HCT116 (cell line): ENCODE measurements at regions not wholly inside any gene's neighbourhood (a gene's known extent, or its start where the extent isn't known, plus 50 kb on each side); places are given as distances from the start of the nearest gene placed in this dataset.

Experiments used
- ATAC-seq: fragments of 200-7000 bp; cut with Tn5 transposase; 2 replicates; pipeline ENCODE4 v1.9.1; 2020; ENCODE audit warnings: mild to moderate bottlenecking, moderate library complexity
- BruUV-seq: library from RNA; stranded (reverse); fragments of 400-500 nt; replicated peaks from 2 replicates; lab custom pipeline; 2021; lab: Mats Ljungman, UMichigan
- CTCF ChIA-PET: fragments of 300-600 bp; sonication (Branson Sonifier 250); formaldehyde crosslinking; loops from one replicate; lab custom pipeline; 2021; ENCODE audit warnings: antibody characterized with exemption; lab: Charles Lee
- POLR2A ChIA-PET: fragments of 300-600, 350-600 bp; sonication (Branson Sonifier 250); formaldehyde crosslinking; loops from one replicate; lab custom pipeline; 2021; ENCODE audit warnings: antibody characterized with exemption; lab: Charles Lee
- RAD21 ChIA-PET, 2 experiments: fragments of 300-600 bp; sonication (Branson Sonifier 250); formaldehyde crosslinking; loops; one replicate each; lab custom pipeline; 2023; ENCODE audit warnings: low total read pairs in 2 of 2; ENCODE audit not compliant: uncharacterized antibody in 2 of 2, unreplicated experiment in 2 of 2, low non-redundant PET in 1 of 2; lab: Charles Lee
- DNase-seq: peaks from one replicate; pipeline ENCODE4 v3.0.0-alpha.2; 2010; ENCODE audit warnings: low read depth, low spot score
- H2AFZ ChIP-seq: fragments of 200-600 bp; shearing (Covaris generic), sonication (generic); 2 replicates; pipeline ENCODE4 v1.6.1; 2017; ENCODE audit warnings: low read depth, mixed run types, mixed read lengths, antibody characterized with exemption, low read length; ENCODE audit not compliant: poor library complexity, severe bottlenecking
- H3K27ac ChIP-seq: 2 replicates; pipeline ENCODE4 v1.5.1; 2012; ENCODE audit warnings: low read depth, low read length
- H3K27me3 ChIP-seq: fragments of 200-600 bp; sonication (generic); 2 replicates; pipeline ENCODE4 v1.6.1; 2016; ENCODE audit warnings: mixed run types, low read length, mixed read lengths; ENCODE audit not compliant: insufficient read depth
- H3K36me3 ChIP-seq, 2 experiments: fragments of 200-500 bp in 1 of 2; fragments of 200-600 bp in 1 of 2; sonication (Bioruptor generic) in 1 of 2; sonication (generic) in 1 of 2; 2 replicates each; pipeline versions ENCODE4 v1.5.1 to v1.6.1; 2014 to 2016; ENCODE audit warnings: low read length in 2 of 2, inconsistent platforms in 1 of 2, mixed read lengths in 1 of 2, mixed run types in 1 of 2; ENCODE audit not compliant: insufficient read depth in 2 of 2, control insufficient read depth in 1 of 2
- H3K4me1 ChIP-seq, 2 experiments: fragments of 200-600 bp in 1 of 2; sonication (generic) in 1 of 2; 2 replicates each; pipeline versions ENCODE4 v1.5.1 to v1.6.1; 2012 to 2017; ENCODE audit warnings: low read length in 2 of 2, inconsistent platforms in 1 of 2, mild to moderate bottlenecking in 1 of 2, mixed read lengths in 1 of 2, mixed run types in 1 of 2, moderate library complexity in 1 of 2; ENCODE audit not compliant: insufficient read depth in 2 of 2, control insufficient read depth in 1 of 2
- H3K4me2 ChIP-seq: fragments of 200-600 bp; sonication (generic); 2 replicates; pipeline ENCODE4 v1.6.1; 2017; ENCODE audit warnings: mixed run types, low read length, mixed read lengths
- H3K4me3 ChIP-seq, 2 experiments: fragments of 200-600 bp in 1 of 2; sonication (generic) in 1 of 2; replicated peaks in 1 of 2; 2 replicates each; pipeline ENCODE4 v1.5.1; 2011 to 2016; ENCODE audit warnings: low read length in 2 of 2, control low read depth in 1 of 2, low read depth in 1 of 2, mild to moderate bottlenecking in 1 of 2, mixed read lengths in 1 of 2, mixed run types in 1 of 2
- H3K79me2 ChIP-seq: fragments of 200-600 bp; sonication (generic); 2 replicates; pipeline ENCODE4 v1.6.1; 2017; ENCODE audit warnings: mild to moderate bottlenecking, mixed run types, low read length, moderate library complexity, mixed read lengths; ENCODE audit not compliant: insufficient read depth
- H3K9ac ChIP-seq: fragments of 200-600 bp; sonication (generic); 2 replicates; pipeline ENCODE4 v1.6.1; 2016; ENCODE audit warnings: low read length, mixed read lengths
- H3K9me2 ChIP-seq: fragments of 200-600 bp; sonication (generic), shearing (Covaris generic); 2 replicates; pipeline ENCODE4 v1.6.1; 2017; ENCODE audit warnings: mixed run types, mild to moderate bottlenecking, moderate library complexity; ENCODE audit not compliant: insufficient read depth
- H3K9me3 ChIP-seq, 2 experiments: fragments of 200-500 bp in 1 of 2; fragments of 200-600 bp in 1 of 2; sonication (Bioruptor generic) in 1 of 2; sonication (generic) in 1 of 2; 2 replicates each; pipeline ENCODE4 v1.6.1; 2014 to 2017; ENCODE audit warnings: low read length in 2 of 2, mixed read lengths in 2 of 2, inconsistent platforms in 1 of 2, low read depth in 1 of 2, mild to moderate bottlenecking in 1 of 2, mixed run types in 1 of 2, moderate library complexity in 1 of 2; ENCODE audit not compliant: control insufficient read depth in 1 of 2, insufficient read depth in 1 of 2
- H4K20me1 ChIP-seq: fragments of 200-600 bp; sonication (generic), shearing (Covaris generic); 2 replicates; pipeline ENCODE4 v1.6.1; 2017; ENCODE audit warnings: mixed run types, mild to moderate bottlenecking, moderate library complexity; ENCODE audit not compliant: insufficient read depth
- CBX3 ChIP-seq: IDR thresholded peaks from 2 replicates; pipeline ENCODE4 v1.6.1; 2012; ENCODE audit warnings: low read depth
- CEBPB ChIP-seq: IDR thresholded peaks from 2 replicates; pipeline ENCODE4 v1.6.1; 2012; ENCODE audit warnings: low read depth
- EGR1 ChIP-seq: IDR thresholded peaks from 2 replicates; pipeline ENCODE4 v1.6.1; 2012; ENCODE audit warnings: low read depth
- ELF1 ChIP-seq: IDR thresholded peaks from 2 replicates; pipeline ENCODE4 v1.6.1; 2012; ENCODE audit warnings: low read depth, borderline replicate concordance
- FOSL1 ChIP-seq: IDR thresholded peaks from 2 replicates; pipeline ENCODE4 v1.6.1; 2012; ENCODE audit warnings: low read depth
- POLR2AphosphoS5 ChIP-seq: IDR thresholded peaks from 2 replicates; pipeline ENCODE4 v1.6.1; 2011; ENCODE audit warnings: mild to moderate bottlenecking, low read depth, low read length, moderate library complexity
- SIN3A ChIP-seq: IDR thresholded peaks from 2 replicates; pipeline ENCODE4 v1.6.1; 2012; ENCODE audit warnings: low read depth
- SP1 ChIP-seq: IDR thresholded peaks from 2 replicates; pipeline ENCODE4 v1.6.1; 2012; ENCODE audit warnings: low read depth
- YY1 ChIP-seq: IDR thresholded peaks from 2 replicates; pipeline ENCODE4 v1.6.1; 2011; ENCODE audit warnings: low read length, low read depth, moderate library complexity, mild to moderate bottlenecking; ENCODE audit not compliant: insufficient replicate concordance; ENCODE audit errors: extremely low read depth
- ZFX ChIP-seq: fragments of 450-650 bp; IDR thresholded peaks from 2 replicates; pipeline ENCODE4 v1.6.1; 2017
- ZNF274 ChIP-seq: fragments of 200-500 bp; sonication (Bioruptor generic); IDR thresholded peaks from 2 replicates; pipeline ENCODE4 v1.6.1; 2014; ENCODE audit warnings: mild to moderate bottlenecking, low read depth, low read length, inconsistent platforms
- intact Hi-C: fragments of 100-400 bp; cut with micrococcal nuclease; formaldehyde crosslinking; loops from 2 replicates; pipeline ENCODE4 v1.10.0; 2022
- TF ChIP-seq, protein P1 (sequence below): IDR thresholded peaks from 2 replicates; pipeline ENCODE4 v1.6.1; 2012
- TF ChIP-seq, protein P2 (sequence below), 3 experiments: fragments of 200-600 bp in 1 of 3; sonication (generic) in 1 of 3; IDR thresholded peaks in 2 of 3; conservative IDR thresholded peaks in 1 of 3; 2 replicates each; pipeline ENCODE4 v1.5.1; 2012 to 2017; ENCODE audit warnings: low read depth in 2 of 3, low read length in 2 of 3, antibody characterized with exemption in 1 of 3, borderline replicate concordance in 1 of 3, control low read depth in 1 of 3, mild to moderate bottlenecking in 1 of 3, mixed read lengths in 1 of 3, mixed run types in 1 of 3, moderate library complexity in 1 of 3; ENCODE audit not compliant: insufficient read depth in 1 of 3
- TF ChIP-seq, protein P3 (sequence below): IDR thresholded peaks from 2 replicates; pipeline ENCODE4 v1.6.1; 2012; ENCODE audit warnings: low read depth
- TF ChIP-seq, protein P4 (sequence below): IDR thresholded peaks from 2 replicates; pipeline ENCODE4 v1.6.1; 2012

DNA sequence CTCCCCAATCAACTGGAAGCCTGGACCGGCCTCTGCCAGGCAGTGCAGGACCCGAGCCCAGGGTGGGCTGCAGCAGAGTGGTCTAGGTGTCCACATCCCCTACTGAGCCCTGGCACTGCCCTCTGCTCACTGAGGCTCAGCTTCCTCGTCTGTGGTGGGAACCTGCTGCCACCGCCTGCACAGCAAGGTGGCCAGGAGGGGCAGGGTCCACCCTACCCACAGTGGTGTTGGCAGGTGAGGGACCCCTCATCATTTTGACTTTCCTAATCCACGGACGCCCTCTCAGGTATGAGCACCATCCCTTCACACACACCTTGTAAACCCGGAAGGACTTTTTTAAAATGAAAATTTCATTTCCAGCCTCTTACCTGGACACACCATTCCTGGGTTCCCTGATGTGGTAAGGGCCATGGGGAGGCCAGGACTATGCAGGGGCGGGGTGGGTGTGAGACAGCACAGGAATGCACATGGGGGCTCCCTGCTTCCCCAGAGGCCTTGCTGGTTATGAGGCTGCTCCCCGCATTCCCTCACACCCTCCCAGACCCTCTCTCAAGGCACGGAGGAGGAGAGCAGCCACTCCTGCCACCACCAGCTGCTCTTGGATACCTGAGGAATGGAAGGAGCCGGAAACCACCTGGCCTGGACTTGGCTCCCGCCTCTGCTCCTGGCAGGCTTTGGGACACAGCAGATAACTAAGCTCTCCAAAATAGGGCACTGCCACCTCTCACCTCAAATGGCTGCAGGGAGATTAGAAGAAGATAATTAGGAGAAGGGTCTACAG is 185.9 kb upstream of the TPM1 start:
- H3K4me2 ChIP-seq: no peak overlapping the region
- ATAC-seq (no peak), DNase-seq (no peak)
- no TSS peak for BruUV-seq
- intact Hi-C loops: no loop called here
- TF ChIP-seq FOSL1 (no peak), CBX3 (no peak), ELF1 (no peak), ZNF274 (no peak), SIN3A (no peak), POLR2AphosphoS5 (no peak), SP1 (no peak), CEBPB (no peak), EGR1 (no peak), ZFX (no peak), YY1 (no peak)
- TF ChIP-seq, protein P1, sequence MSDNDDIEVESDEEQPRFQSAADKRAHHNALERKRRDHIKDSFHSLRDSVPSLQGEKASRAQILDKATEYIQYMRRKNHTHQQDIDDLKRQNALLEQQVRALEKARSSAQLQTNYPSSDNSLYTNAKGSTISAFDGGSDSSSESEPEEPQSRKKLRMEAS: no peak
- TF ChIP-seq, protein P2, sequence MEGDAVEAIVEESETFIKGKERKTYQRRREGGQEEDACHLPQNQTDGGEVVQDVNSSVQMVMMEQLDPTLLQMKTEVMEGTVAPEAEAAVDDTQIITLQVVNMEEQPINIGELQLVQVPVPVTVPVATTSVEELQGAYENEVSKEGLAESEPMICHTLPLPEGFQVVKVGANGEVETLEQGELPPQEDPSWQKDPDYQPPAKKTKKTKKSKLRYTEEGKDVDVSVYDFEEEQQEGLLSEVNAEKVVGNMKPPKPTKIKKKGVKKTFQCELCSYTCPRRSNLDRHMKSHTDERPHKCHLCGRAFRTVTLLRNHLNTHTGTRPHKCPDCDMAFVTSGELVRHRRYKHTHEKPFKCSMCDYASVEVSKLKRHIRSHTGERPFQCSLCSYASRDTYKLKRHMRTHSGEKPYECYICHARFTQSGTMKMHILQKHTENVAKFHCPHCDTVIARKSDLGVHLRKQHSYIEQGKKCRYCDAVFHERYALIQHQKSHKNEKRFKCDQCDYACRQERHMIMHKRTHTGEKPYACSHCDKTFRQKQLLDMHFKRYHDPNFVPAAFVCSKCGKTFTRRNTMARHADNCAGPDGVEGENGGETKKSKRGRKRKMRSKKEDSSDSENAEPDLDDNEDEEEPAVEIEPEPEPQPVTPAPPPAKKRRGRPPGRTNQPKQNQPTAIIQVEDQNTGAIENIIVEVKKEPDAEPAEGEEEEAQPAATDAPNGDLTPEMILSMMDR (IDR thresholded peaks at IDR 0.05 in 2 of 3, conservative IDR thresholded peaks at IDR 0.05 in 1 of 3; ENCODE audit: borderline replicate concordance in 1 of 3, insufficient read depth in 1 of 3, low read depth in 2 of 3, low read length in 2 of 3): no peak
- TF ChIP-seq, protein P3, sequence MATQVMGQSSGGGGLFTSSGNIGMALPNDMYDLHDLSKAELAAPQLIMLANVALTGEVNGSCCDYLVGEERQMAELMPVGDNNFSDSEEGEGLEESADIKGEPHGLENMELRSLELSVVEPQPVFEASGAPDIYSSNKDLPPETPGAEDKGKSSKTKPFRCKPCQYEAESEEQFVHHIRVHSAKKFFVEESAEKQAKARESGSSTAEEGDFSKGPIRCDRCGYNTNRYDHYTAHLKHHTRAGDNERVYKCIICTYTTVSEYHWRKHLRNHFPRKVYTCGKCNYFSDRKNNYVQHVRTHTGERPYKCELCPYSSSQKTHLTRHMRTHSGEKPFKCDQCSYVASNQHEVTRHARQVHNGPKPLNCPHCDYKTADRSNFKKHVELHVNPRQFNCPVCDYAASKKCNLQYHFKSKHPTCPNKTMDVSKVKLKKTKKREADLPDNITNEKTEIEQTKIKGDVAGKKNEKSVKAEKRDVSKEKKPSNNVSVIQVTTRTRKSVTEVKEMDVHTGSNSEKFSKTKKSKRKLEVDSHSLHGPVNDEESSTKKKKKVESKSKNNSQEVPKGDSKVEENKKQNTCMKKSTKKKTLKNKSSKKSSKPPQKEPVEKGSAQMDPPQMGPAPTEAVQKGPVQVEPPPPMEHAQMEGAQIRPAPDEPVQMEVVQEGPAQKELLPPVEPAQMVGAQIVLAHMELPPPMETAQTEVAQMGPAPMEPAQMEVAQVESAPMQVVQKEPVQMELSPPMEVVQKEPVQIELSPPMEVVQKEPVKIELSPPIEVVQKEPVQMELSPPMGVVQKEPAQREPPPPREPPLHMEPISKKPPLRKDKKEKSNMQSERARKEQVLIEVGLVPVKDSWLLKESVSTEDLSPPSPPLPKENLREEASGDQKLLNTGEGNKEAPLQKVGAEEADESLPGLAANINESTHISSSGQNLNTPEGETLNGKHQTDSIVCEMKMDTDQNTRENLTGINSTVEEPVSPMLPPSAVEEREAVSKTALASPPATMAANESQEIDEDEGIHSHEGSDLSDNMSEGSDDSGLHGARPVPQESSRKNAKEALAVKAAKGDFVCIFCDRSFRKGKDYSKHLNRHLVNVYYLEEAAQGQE: no peak
- TF ChIP-seq, protein P4, sequence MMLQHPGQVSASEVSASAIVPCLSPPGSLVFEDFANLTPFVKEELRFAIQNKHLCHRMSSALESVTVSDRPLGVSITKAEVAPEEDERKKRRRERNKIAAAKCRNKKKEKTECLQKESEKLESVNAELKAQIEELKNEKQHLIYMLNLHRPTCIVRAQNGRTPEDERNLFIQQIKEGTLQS: no peak
- H3K4me3 ChIP-seq: no peak overlapping the region
- CTCF ChIA-PET: no interaction called here
- H3K79me2 ChIP-seq: no peaks in the 10 kb centered on the region
- no peak overlapping the region for H3K27ac ChIP-seq
- POLR2A ChIA-PET: no interaction called here
- no peaks in the 10 kb centered on the region for H3K36me3 ChIP-seq
- H4K20me1 ChIP-seq: no peaks in the 10 kb centered on the region
- no peaks in the 10 kb centered on the region for H3K9me3 ChIP-seq
- no peak overlapping the region for H2AFZ ChIP-seq
- RAD21 ChIA-PET: no interaction called here
- no peak overlapping the region for H3K9ac ChIP-seq
- H3K4me1 ChIP-seq: peaks cover 0 to 19% of the 10 kb centered on the region in 2 experiments; a peak in 2 of 4 replicates
- no peaks in the 10 kb centered on the region for H3K27me3 ChIP-seq
- H3K9me2 ChIP-seq: no peaks in the 10 kb centered on the region
